A673 (cell line): ENCODE measurements at regions not wholly inside any gene's neighbourhood (a gene's known extent, or its start where the extent isn't known, plus 50 kb on each side); places are given as distances from the start of the nearest gene placed in this dataset.
A peak's percentile ranks its signal among the peaks of the same experiment; 100 is the strongest.

Source experiments
- BruUV-seq: library from RNA; stranded (reverse); fragments of 400-500 nt; replicated peaks from 2 replicates; lab custom pipeline; 2021; lab: Mats Ljungman, UMichigan
- CTCF ChIA-PET: fragments of 300-600 bp; sonication (Branson Sonifier 250); formaldehyde crosslinking; loops from one replicate; lab custom pipeline; 2022; ENCODE audit warnings: antibody characterized with exemption; lab: Charles Lee
- POLR2A ChIA-PET: fragments of 300-600 bp; sonication (Branson Sonifier 250); formaldehyde crosslinking; loops from one replicate; lab custom pipeline; 2022; ENCODE audit warnings: antibody characterized with exemption; ENCODE audit not compliant: low non-redundant PET; lab: Charles Lee
- DNase-seq: peaks from one replicate; pipeline ENCODE4 v3.0.0-alpha.2; 2015; ENCODE audit warnings: low spot score
- H3K27ac ChIP-seq: fragments of 200-600 bp; sonication (generic); 2 replicates; pipeline ENCODE4 v1.5.1; 2016; ENCODE audit warnings: mixed run types, low read depth, mild to moderate bottlenecking, mixed read lengths, antibody characterized with exemption, low read length; ENCODE audit not compliant: poor library complexity, severe bottlenecking
- H3K27me3 ChIP-seq: fragments of 200-600 bp; sonication (generic); replicated peaks from 2 replicates; pipeline ENCODE4 v1.6.1; 2017; ENCODE audit warnings: mixed run types, low read depth, mild to moderate bottlenecking, mixed read lengths, antibody characterized with exemption, low read length; ENCODE audit not compliant: insufficient read depth, poor library complexity
- H3K36me3 ChIP-seq: fragments of 200-600 bp; sonication (generic); 2 replicates; pipeline ENCODE4 v1.6.1; 2016; ENCODE audit warnings: mixed run types, mild to moderate bottlenecking, mixed read lengths, antibody characterized with exemption, low read length; ENCODE audit not compliant: insufficient read depth, poor library complexity, severe bottlenecking
- H3K4me1 ChIP-seq: fragments of 200-600 bp; sonication (generic); 2 replicates; pipeline ENCODE4 v1.6.1; 2017; ENCODE audit warnings: mixed run types, mild to moderate bottlenecking, mixed read lengths, antibody characterized with exemption, low read length; ENCODE audit not compliant: insufficient read depth, poor library complexity, severe bottlenecking
- H3K4me3 ChIP-seq: fragments of 200-600 bp; sonication (generic); 2 replicates; pipeline ENCODE4 v1.5.1; 2016; ENCODE audit warnings: low read depth, mixed run types, mild to moderate bottlenecking, mixed read lengths, low read length; ENCODE audit not compliant: poor library complexity, severe bottlenecking
- H3K9me3 ChIP-seq: fragments of 200-600 bp; sonication (generic); 2 replicates; pipeline ENCODE4 v1.6.1; 2016; ENCODE audit warnings: mixed run types, low read depth, mild to moderate bottlenecking, mixed read lengths, antibody characterized with exemption, low read length; ENCODE audit not compliant: poor library complexity, severe bottlenecking
- EZH2 ChIP-seq: fragments of 200-600 bp; sonication (generic); IDR thresholded peaks from 2 replicates; pipeline ENCODE4 v1.6.1; 2017; ENCODE audit warnings: borderline replicate concordance, low read depth, mild to moderate bottlenecking, mixed read lengths, antibody characterized with exemption, low read length; ENCODE audit not compliant: poor library complexity, severe bottlenecking
- intact Hi-C: fragments of 100-400 bp; cut with micrococcal nuclease; formaldehyde crosslinking; loops from one replicate; pipeline ENCODE4 v1.10.0; 2022; ENCODE audit not compliant: unreplicated experiment
- TF ChIP-seq, protein P1 (sequence below): fragments of 300-800, 200-600 bp; sonication (generic); conservative IDR thresholded peaks from 2 replicates; pipeline ENCODE4 v1.5.1; 2017; ENCODE audit warnings: low read depth, mild to moderate bottlenecking, antibody characterized with exemption, low read length, moderate library complexity, mixed read lengths

- intact Hi-C loops, result no loop called here
- Histone ChIP-seq H3K4me3 (no peak overlapping the region), H3K36me3 (no peaks in the 10 kb centered on the region), H3K27me3 (no peaks in the 10 kb centered on the region), H3K4me1 (peaks cover 22% of the 10 kb centered on the region), H3K27ac (no peak overlapping the region), H3K9me3 (no peaks in the 10 kb centered on the region)
- ChIA-PET POLR2A (no interaction called here), CTCF (no interaction called here)
- BruUV-seq, result no TSS peak
- no peak for TF ChIP-seq EZH2
- TF ChIP-seq, protein P1, sequence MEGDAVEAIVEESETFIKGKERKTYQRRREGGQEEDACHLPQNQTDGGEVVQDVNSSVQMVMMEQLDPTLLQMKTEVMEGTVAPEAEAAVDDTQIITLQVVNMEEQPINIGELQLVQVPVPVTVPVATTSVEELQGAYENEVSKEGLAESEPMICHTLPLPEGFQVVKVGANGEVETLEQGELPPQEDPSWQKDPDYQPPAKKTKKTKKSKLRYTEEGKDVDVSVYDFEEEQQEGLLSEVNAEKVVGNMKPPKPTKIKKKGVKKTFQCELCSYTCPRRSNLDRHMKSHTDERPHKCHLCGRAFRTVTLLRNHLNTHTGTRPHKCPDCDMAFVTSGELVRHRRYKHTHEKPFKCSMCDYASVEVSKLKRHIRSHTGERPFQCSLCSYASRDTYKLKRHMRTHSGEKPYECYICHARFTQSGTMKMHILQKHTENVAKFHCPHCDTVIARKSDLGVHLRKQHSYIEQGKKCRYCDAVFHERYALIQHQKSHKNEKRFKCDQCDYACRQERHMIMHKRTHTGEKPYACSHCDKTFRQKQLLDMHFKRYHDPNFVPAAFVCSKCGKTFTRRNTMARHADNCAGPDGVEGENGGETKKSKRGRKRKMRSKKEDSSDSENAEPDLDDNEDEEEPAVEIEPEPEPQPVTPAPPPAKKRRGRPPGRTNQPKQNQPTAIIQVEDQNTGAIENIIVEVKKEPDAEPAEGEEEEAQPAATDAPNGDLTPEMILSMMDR, result no peak
- no peak for DNase-seq
These were observed 170.8 kb upstream of the LINGO1 start for GRCh38 chr15:77803487-77803886.

- CTCF ChIA-PET, result no interaction called here
- no peak for TF ChIP-seq EZH2
- no peak for DNase-seq
These were observed 167.6 kb upstream of the LINGO1 start for GRCh38 chr15:77800305-77800704.

GRCh38 chr15:77798847-77799246, 166.1 kb upstream of the LINGO1 start:
- H3K4me3 ChIP-seq, result no peak overlapping the region
- H3K27ac ChIP-seq, result peak overlapping the region; percentile 47
- H3K4me1 ChIP-seq, result peaks cover 19% of the 10 kb centered on the region
- ChIA-PET POLR2A (no interaction called here), CTCF (no interaction called here)
- intact Hi-C loops, result no loop called here
- no peak for DNase-seq
- H3K27me3 ChIP-seq, result no peaks in the 10 kb centered on the region
- TF ChIP-seq, protein P1, result no peak
- TF ChIP-seq EZH2, result no peak
- no peaks in the 10 kb centered on the region for H3K9me3 ChIP-seq
- BruUV-seq, result no TSS peak
- H3K36me3 ChIP-seq, result no peaks in the 10 kb centered on the region

More at GRCh38 chr15:77800305-77800704, 167.6 kb upstream of the LINGO1 start:
- intact Hi-C loops, result no loop called here
- Histone ChIP-seq H3K27me3 (no peaks in the 10 kb centered on the region), H3K4me1 (peaks cover 19% of the 10 kb centered on the region), H3K36me3 (no peaks in the 10 kb centered on the region), H3K27ac (peak overlapping the region; percentile 47), H3K9me3 (no peaks in the 10 kb centered on the region), H3K4me3 (no peak overlapping the region)
- BruUV-seq, result no TSS peak
- POLR2A ChIA-PET, result no interaction called here
